PC-9 (cell line): ENCODE measurements at regions not wholly inside any gene's neighbourhood (a gene's known extent, or its start where the extent isn't known, plus 50 kb on each side); places are given as distances from the start of the nearest gene placed in this dataset.

Experiments
- BruUV-seq: library from RNA; stranded (reverse); fragments of 400-500 nt; replicated peaks from 2 replicates; lab custom pipeline; 2021; lab: Mats Ljungman, UMichigan
- CTCF ChIA-PET: fragments of 300-600 bp; sonication (Branson Sonifier 250); formaldehyde crosslinking; loops from one replicate; lab custom pipeline; 2022; ENCODE audit warnings: antibody characterized with exemption; lab: Charles Lee
- POLR2A ChIA-PET: fragments of 300-600 bp; sonication (Branson Sonifier 250); formaldehyde crosslinking; loops from one replicate; lab custom pipeline; 2022; ENCODE audit warnings: antibody characterized with exemption; ENCODE audit not compliant: unreplicated experiment; lab: Charles Lee
- DNase-seq, 2 experiments: peaks; one replicate each; pipeline versions ENCODE4 v3.0.0 to v3.0.0-alpha.2; 2015 to 2022; ENCODE audit warnings: mixed read lengths in 1 of 2
- H2AFZ ChIP-seq: fragments of 200-600 bp; sonication (generic); 2 replicates; pipeline ENCODE4 v1.8.1; 2017; ENCODE audit warnings: antibody characterized with exemption
- H3F3A ChIP-seq: fragments of 200-600 bp; sonication (generic); 2 replicates; pipeline ENCODE4 v1.8.1; 2017; ENCODE audit warnings: antibody characterized with exemption, mild to moderate bottlenecking, low read depth; ENCODE audit not compliant: insufficient read depth
- H3K27ac ChIP-seq: fragments of 200-600 bp; sonication (generic); 2 replicates; pipeline ENCODE4 v1.6.1; 2016; ENCODE audit warnings: mixed run types
- H3K27me3 ChIP-seq: fragments of 200-600 bp; sonication (generic); 2 replicates; pipeline ENCODE4 v1.6.1; 2016; ENCODE audit warnings: low read depth, mixed run types; ENCODE audit not compliant: insufficient read depth
- H3K36me3 ChIP-seq: fragments of 200-600 bp; sonication (generic); 2 replicates; pipeline ENCODE4 v1.6.1; 2016; ENCODE audit warnings: low read depth, mixed run types
- H3K4me1 ChIP-seq: fragments of 200-600 bp; sonication (generic); replicated peaks from 2 replicates; pipeline ENCODE4 v1.6.1; 2016; ENCODE audit warnings: mixed run types; ENCODE audit not compliant: insufficient read depth
- H3K4me2 ChIP-seq: fragments of 200-600 bp; sonication (generic); 2 replicates; pipeline ENCODE4 v1.6.1; 2017; ENCODE audit warnings: mixed run types
- H3K4me3 ChIP-seq: fragments of 200-600 bp; sonication (generic); 2 replicates; pipeline ENCODE4 v1.6.1; 2016; ENCODE audit warnings: mixed run types
- H3K79me2 ChIP-seq: fragments of 200-600 bp; sonication (generic); 2 replicates; pipeline ENCODE4 v1.6.1; 2017; ENCODE audit warnings: low read depth, mixed run types
- H3K9me2 ChIP-seq: fragments of 200-600 bp; sonication (generic); 2 replicates; pipeline ENCODE4 v1.8.1; 2017; ENCODE audit warnings: mild to moderate bottlenecking; ENCODE audit not compliant: insufficient read depth
- H3K9me3 ChIP-seq: fragments of 200-600 bp; sonication (generic); 2 replicates; pipeline ENCODE4 v1.8.1; 2016; ENCODE audit warnings: low read depth; ENCODE audit not compliant: insufficient read depth
- H4K20me1 ChIP-seq: fragments of 200-600 bp; sonication (generic); 2 replicates; pipeline ENCODE4 v1.8.1; 2017; ENCODE audit not compliant: insufficient read depth
- EZH2 ChIP-seq: fragments of 200-600 bp; sonication (generic); IDR thresholded peaks from 2 replicates; pipeline ENCODE4 v1.8.0; 2017; ENCODE audit warnings: antibody characterized with exemption, low read depth
- intact Hi-C: fragments of 100-400 bp; cut with micrococcal nuclease; formaldehyde crosslinking; loops from one replicate; pipeline ENCODE4 v1.10.0; 2022; ENCODE audit not compliant: unreplicated experiment
- TF ChIP-seq, protein P1 (sequence below): fragments of 200-600 bp; sonication (generic); conservative IDR thresholded peaks from 2 replicates; pipeline ENCODE4 v1.6.1; 2017; ENCODE audit warnings: mixed run types, antibody characterized with exemption, mild to moderate bottlenecking, moderate library complexity

DNA sequence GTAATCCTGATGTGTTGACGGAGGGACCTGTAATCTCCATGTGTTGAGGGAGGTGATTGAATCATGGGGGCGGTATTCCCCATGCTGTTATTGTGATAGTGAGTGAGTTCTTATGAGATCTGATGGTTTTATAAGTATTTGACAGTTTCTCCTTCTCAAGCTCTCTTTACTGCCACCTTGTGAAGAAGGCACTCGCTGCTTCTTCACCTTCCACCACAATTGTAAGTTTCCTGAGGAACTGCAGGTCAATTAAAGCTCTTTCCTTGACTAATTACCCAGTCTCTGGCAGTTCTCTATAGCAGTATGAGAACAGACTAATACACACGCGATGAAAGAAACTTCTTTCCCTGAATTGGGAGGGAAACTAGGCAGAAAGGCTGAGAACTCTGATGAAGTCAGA lies 141.1 kb upstream of the RAD23B start:
- no peaks in the 10 kb centered on the region for H3K4me1 ChIP-seq
- no peaks in the 10 kb centered on the region for H4K20me1 ChIP-seq
- H3K27me3 ChIP-seq: no peaks in the 10 kb centered on the region
- no peak overlapping the region for H2AFZ ChIP-seq
- ChIA-PET CTCF (interaction anchor here (0.6 kb wide), 1 partner anchor 1681 kb away, joined by 5 read pairs; no protein-coding TSS in a partner anchor), POLR2A (no interaction called here)
- no peaks in the 10 kb centered on the region for H3F3A ChIP-seq
- intact Hi-C loops: no loop called here
- no TSS peak for BruUV-seq
- H3K79me2 ChIP-seq: no peaks in the 10 kb centered on the region
- no peak overlapping the region for H3K27ac ChIP-seq
- no peaks in the 10 kb centered on the region for H3K36me3 ChIP-seq
- no peaks in the 10 kb centered on the region for H3K9me2 ChIP-seq
- no peak overlapping the region for H3K4me3 ChIP-seq
- TF ChIP-seq, protein P1, sequence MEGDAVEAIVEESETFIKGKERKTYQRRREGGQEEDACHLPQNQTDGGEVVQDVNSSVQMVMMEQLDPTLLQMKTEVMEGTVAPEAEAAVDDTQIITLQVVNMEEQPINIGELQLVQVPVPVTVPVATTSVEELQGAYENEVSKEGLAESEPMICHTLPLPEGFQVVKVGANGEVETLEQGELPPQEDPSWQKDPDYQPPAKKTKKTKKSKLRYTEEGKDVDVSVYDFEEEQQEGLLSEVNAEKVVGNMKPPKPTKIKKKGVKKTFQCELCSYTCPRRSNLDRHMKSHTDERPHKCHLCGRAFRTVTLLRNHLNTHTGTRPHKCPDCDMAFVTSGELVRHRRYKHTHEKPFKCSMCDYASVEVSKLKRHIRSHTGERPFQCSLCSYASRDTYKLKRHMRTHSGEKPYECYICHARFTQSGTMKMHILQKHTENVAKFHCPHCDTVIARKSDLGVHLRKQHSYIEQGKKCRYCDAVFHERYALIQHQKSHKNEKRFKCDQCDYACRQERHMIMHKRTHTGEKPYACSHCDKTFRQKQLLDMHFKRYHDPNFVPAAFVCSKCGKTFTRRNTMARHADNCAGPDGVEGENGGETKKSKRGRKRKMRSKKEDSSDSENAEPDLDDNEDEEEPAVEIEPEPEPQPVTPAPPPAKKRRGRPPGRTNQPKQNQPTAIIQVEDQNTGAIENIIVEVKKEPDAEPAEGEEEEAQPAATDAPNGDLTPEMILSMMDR: peak; percentile 46; the same call in 1 of the 2 replicates
- no peak for TF ChIP-seq EZH2
- DNase-seq: no peak
- no peaks in the 10 kb centered on the region for H3K9me3 ChIP-seq
- H3K4me2 ChIP-seq: no peak overlapping the region

DNA sequence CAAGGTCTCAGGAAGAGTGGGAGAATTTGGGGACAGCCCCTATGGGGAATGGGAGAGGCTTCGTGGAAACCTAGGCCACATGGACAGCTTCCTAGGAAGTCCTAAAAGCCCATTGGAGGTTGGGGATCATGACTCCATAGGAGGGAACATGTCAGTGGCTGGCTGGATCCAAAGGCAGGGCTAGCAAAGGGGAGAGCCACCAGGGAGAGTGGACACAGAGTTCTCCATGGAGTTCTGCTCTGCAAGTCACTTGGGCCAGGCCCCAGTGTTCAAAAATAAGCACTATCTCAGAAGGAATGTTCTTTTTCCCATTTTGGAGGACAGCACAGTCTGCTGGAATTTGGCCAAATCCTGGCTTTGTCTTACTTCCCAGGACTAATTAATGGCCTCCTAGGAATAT lies 140.6 kb upstream of the RAD23B start:
- TF ChIP-seq, protein P1: no peak
- TF ChIP-seq EZH2: no peak
- POLR2A ChIA-PET: no interaction called here
- BruUV-seq: no TSS peak
- H3K4me1 ChIP-seq: no peaks in the 10 kb centered on the region
- no peaks in the 10 kb centered on the region for H3K36me3 ChIP-seq
- DNase-seq: no peak
- H3K27ac ChIP-seq: no peak overlapping the region
- no peak overlapping the region for H3K4me2 ChIP-seq
- no peak overlapping the region for H3K4me3 ChIP-seq
- intact Hi-C loops: no loop called here
- H3K27me3 ChIP-seq: no peaks in the 10 kb centered on the region
- no peaks in the 10 kb centered on the region for H3K79me2 ChIP-seq
- no peaks in the 10 kb centered on the region for H3K9me2 ChIP-seq
- CTCF ChIA-PET: interaction anchor here (0.6 kb wide), 1 partner anchor 1682 kb away, joined by 5 read pairs; no protein-coding TSS in a partner anchor
- no peak overlapping the region for H2AFZ ChIP-seq
- no peaks in the 10 kb centered on the region for H3K9me3 ChIP-seq
- no peaks in the 10 kb centered on the region for H3F3A ChIP-seq
- no peaks in the 10 kb centered on the region for H4K20me1 ChIP-seq

DNA sequence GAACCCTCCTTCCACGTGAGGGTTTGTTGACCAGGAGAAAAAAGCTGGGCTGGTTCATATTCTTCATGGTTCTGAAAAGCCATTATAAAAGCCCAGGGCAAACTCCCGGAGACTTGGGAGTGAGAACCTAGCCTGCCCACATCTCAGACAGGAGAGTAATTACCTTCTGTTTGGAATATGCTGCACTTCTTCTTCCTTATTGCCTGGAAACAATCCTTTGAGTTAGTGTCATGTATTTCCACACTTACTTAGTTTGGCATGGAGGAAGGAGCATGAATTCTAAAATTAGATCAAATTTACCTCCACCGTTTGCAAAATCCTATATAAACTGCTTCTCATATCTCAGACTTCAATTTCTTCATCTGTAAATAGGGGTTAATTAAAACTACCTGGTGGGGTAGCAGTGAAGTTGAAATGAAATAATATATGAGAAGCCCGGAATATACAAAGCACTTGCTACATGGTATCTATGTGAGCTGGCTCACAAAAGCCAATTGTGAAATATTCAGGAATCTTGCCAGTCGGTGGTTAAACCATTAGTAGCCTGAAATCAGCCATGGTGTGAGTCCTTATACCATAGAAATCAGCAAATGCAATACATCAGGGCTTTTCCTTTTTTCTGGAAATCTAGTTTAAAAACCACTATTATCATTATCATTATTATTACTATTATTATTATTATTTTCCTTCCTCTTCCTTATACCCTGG lies 140.0 kb upstream of the RAD23B start:
- Histone ChIP-seq H2AFZ (no peak overlapping the region), H3K4me3 (no peak overlapping the region), H3K4me1 (no peaks in the 10 kb centered on the region), H3K36me3 (no peaks in the 10 kb centered on the region), H3K9me3 (no peaks in the 10 kb centered on the region), H3K9me2 (no peaks in the 10 kb centered on the region), H3K27me3 (no peaks in the 10 kb centered on the region), H3K79me2 (no peaks in the 10 kb centered on the region), H3K4me2 (no peak overlapping the region), H3K27ac (no peak overlapping the region), H3F3A (no peaks in the 10 kb centered on the region), H4K20me1 (no peaks in the 10 kb centered on the region)
- CTCF ChIA-PET: no interaction called here
- POLR2A ChIA-PET: no interaction called here
- intact Hi-C loops: no loop called here
- no peak for DNase-seq
- no TSS peak for BruUV-seq
- no peak for TF ChIP-seq EZH2
- TF ChIP-seq, protein P1: no peak
